COLO668 (cell line): ENCODE measurements at regions not wholly inside any gene's neighbourhood (a gene's known extent, or its start where the extent isn't known, plus 50 kb on each side); places are given as distances from the start of the nearest gene placed in this dataset.

Source experiments
- DNase-seq: peaks from one replicate; lab custom pipeline; 2025; ENCODE audit not compliant: unreplicated experiment; lab: John Stamatoyannopoulos, UW

DNA sequence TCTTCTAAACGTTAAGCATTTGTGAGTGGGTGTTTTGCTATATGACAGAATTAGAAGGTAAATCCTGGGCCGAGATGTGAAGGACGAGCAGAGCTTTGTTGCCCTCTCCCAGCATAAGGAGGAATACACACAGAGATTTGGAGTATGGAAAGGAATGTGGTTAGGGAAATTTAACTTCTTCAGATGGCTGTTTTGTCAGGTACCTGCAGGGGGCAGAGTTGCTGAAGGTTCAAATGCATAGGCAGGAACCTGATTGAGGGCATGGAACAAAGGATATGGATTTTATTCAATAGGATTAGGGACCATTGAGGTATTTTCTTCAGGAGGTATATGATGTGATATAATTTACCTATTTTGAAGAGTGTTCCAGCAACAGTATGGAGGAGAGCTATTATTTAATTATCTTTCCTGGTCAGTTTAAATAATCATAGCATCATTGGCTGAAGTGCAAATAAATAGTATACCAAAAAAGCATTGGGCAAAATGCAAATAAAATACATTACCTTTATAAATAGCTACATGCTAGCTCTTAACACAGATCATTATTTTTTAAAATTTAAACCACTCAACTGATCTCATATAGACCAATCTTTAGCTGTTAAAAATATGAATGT lies 143.6 kb downstream of the SLIT2 start:
- DNase-seq = peak; percentile 66

DNA sequence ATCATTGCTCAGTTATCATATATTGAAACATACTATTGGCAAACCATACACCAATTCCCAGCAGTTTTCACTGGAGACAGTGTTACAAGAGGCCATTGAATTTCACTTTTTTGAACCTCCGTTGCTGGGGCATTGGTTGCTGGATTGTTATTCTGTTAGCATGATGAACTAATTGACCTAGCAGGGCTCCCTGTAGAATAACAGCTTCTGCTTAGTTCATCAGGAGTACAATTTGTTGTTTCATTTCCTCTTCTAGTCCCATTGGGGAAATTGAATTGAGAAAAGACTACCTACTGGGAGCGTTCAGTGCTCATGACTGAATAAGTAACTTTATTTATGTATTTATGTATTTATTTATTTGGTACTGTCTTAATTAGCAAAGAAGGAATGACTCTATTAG lies 151.6 kb downstream of the SLIT2 start:
- no peak for DNase-seq

DNA sequence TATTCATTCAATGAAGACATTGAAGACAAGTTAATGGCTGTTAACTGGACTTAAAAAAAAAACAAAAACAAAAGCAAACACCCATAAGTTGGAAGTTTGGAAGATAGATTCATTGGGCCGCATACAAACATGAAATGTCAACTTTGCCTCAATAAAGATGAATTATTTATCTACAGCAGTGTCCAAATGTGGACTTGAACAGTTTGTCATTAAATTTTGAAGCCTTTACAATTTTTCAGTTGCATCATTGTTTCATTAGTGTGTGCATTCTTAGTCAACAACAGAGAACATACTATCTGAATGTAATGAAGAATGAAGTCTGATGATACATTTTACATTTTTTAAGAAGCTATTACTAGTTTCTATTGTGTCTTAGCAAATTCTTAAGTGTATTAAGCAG lies 152.1 kb downstream of the SLIT2 start:
- DNase-seq = no peak

GRCh38 chr4:20408611-20409010 lies 156.9 kb downstream of the SLIT2 start:
- no peak for DNase-seq

- no peak for DNase-seq
Observed at GRCh38 chr4:20412072-20412471, 160.4 kb downstream of the SLIT2 start.

GRCh38 chr4:20416800-20417199 lies 165.1 kb downstream of the SLIT2 start:
- no peak for DNase-seq

DNA sequence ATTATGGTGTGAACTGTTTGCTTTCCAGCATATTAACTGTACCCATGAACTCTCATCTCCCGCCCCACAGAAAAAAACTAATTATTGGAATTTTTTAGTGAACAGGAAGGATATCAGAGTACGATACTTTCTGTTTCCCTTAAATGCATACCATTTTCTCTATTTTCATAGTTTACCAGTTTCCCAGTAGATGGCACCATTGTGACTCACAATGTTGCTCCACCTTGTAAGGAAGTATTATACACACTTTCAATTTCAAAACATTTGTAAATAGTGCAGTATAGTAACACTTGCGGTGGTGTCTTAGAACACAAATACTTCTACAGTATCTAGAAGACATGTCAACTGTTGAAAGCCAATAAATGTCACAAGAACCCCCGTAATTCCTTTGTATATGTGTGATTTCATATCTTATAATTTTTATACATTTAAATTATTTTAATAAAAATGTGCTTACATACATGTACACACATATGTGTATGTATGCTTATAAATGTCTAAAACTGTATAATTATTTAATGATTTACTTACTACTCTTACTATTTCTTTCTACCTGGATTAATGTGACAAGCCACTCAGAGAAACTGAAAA lies 167.3 kb downstream of the SLIT2 start:
- DNase-seq = no peak

DNA sequence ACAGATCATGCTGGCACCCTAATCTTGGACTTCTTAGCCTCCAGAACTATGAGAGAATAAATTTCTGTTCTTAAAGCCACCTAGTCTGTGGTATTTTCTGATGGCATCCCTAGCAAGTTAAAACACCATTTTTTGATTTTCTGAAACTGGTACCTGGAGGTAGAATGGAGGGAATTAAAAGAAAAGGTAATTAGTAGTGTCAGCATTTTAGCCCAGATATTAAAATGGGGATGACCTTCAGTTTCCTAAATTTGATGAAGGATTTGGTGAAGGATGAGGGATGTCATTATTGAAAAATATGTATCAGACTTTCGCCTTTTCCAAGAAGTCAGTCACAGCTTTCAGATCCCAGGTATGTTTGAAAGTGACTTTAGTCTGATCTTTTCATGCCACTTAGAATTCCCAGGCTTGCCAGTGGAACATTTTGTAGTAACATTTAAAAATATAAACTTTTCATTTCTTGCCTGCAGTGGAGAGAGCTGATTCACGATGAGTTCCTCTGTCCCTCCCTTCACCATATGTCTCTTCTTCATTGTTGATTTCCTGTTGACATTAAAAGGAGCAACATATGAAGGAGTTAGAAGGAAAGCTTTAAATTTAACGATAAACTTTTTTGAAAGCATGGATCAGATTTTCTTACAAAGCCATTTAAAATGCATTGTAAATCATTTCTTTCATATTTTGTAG lies 169.4 kb downstream of the SLIT2 start:
- DNase-seq = no peak

DNA sequence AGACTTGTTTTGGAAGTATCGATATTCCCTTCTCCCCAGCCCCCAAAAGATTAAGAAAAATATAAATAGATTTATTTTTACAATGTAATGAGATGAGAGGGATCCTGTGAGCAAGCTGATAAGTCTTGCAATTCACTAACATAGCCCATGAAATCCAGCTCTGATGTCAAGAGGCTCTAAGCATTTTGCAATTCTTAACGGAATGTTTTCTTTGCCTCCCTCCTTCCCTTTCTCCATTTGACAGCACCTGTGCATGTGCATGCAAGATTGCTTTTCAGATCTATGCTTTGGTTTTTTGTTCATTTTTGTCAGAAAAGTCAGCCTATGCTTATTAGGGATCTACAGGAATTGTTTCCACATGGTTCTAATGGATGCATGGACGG lies 169.9 kb downstream of the SLIT2 start:
- DNase-seq = no peak

- DNase-seq = peak; percentile 42
Observed at GRCh38 chr4:20422398-20422797, 170.7 kb downstream of the SLIT2 start.

GRCh38 chr4:20423420-20423819 lies 171.7 kb downstream of the SLIT2 start:
- no peak for DNase-seq

DNA sequence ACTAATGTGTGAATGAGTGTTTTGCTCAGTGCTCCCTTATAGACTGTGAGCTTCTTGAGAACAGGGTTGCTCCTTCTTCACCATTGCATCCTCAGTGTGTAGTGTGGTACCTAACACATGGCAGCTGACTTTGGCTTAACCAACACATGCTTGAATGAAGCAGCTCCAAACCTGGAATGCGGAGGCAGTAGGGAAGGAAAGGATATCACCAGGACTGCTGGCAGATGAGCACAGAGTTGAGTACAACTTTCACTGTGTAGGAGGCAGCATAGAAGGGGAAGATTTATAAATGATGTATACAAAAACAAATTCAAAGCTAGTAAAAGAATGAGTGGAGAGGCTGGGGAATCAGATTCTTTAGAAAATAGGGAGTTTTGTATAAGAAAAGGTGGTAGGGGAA lies 174.3 kb downstream of the SLIT2 start:
- no peak for DNase-seq

GRCh38 chr4:20428436-20429160 lies 176.9 kb downstream of the SLIT2 start:
- DNase-seq = no peak

- DNase-seq = no peak
Observed at GRCh38 chr4:20430259-20430941, 178.7 kb downstream of the SLIT2 start.

DNA sequence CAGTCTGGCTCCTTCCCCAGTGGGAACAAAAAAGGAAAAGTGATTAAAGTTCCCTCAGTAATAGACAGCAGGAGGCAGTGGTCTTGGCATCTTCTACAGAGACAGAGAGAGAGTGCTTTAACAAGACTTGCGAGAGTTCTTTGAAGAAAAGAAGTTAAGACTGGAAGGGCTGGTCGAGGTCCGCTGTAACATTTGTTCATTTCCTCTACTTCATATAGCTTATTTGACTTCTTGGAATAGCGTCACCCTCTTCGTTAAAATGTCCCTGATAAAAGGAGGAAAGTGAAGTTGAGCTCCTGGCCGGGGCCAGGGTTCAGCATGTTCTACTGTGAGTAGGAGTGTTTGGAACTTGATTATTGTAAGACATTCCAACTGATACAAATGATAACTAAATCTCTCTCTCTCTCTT lies 179.8 kb downstream of the SLIT2 start:
- no peak for DNase-seq

GRCh38 chr4:20432088-20432487 lies 180.4 kb downstream of the SLIT2 start:
- no peak for DNase-seq

DNA sequence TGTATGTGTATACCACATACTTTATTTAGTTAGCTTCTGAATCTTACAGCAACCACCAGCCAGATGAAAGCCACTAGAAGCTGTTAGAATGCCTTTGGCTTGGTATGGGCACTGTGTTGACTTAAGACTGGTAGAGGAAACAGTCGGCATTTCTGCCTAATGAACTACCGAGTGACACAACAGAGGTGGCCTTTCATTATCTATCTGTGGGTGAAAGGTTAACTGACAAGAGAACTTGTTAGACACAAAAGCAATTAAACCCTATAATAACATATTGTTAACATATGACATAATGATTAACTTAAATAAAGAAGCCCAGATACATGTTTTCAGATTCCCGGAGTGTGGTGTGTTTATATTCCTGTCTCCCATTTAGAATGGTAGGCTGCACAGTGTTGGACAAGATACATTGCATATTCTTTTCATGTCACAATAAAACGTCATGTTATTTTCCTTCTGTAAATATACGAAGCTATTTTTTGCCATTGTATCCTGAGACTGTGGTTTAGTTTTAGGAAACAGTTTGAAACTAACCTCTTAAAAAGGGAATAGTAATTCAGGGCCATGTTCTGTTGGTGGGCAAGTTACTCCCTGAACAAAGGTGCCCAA lies 181.5 kb downstream of the SLIT2 start:
- DNase-seq = peak; percentile 7

DNA sequence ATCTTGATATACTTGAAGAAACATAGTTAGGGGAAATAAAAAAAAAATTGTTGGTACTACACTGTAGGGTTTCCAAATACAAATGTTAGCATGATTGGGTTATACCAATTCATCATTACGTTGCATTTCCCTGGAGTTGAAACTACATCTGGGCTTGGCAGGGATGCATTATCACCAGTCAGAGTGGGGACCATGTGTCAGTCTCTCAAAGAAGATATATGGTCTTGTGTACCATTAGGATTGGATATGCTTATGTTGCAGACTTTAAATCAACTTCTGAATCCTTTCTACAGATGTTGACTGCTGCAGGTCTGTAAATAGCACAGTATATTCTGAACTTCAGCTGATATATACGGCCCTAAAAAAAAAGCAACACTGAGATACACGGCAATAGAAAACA lies 188.5 kb downstream of the SLIT2 start:
- no peak for DNase-seq

GRCh38 chr4:20443015-20443805 lies 191.5 kb downstream of the SLIT2 start:
- no peak for DNase-seq
